ENCODE measurements at regions not wholly inside any gene's neighbourhood (a gene's known extent, or its start where the extent isn't known, plus 50 kb on each side); places are given as distances from the start of the nearest gene placed in this dataset.

DNA sequence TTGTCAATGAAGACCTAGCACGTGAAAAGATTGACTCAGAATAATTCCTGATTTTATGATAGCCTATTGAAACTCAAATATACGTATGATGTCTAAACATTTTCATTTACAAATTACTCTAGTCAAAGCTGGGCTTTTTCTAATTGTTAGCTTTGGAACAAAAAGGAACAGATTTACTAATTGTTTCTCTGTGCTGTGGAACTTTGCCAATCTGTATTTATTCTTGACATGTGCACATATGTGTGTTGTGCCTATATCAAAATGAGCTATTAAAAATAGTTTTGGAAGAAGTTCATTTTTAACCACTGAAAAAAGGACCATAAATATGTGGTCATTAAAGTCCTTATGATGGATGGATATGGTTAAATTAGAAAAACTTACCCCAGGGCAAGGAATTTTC lies 85.4 kb upstream of the PACRGL start:
- Histone ChIP-seq H3K27me3 (no peaks in the 10 kb centered on the region), H3K4me1 (peaks cover 4% of the 10 kb centered on the region), H3K9ac (ENCODE audit: low read depth in 2 of 2, low read length in 2 of 2) (no peak overlapping the region), H3K9me3 (no peaks in the 10 kb centered on the region), H3K36me3 (no peaks in the 10 kb centered on the region), H3K27ac (no peak overlapping the region), H3K4me3 (no peak overlapping the region)
- TF ChIP-seq, protein P1, sequence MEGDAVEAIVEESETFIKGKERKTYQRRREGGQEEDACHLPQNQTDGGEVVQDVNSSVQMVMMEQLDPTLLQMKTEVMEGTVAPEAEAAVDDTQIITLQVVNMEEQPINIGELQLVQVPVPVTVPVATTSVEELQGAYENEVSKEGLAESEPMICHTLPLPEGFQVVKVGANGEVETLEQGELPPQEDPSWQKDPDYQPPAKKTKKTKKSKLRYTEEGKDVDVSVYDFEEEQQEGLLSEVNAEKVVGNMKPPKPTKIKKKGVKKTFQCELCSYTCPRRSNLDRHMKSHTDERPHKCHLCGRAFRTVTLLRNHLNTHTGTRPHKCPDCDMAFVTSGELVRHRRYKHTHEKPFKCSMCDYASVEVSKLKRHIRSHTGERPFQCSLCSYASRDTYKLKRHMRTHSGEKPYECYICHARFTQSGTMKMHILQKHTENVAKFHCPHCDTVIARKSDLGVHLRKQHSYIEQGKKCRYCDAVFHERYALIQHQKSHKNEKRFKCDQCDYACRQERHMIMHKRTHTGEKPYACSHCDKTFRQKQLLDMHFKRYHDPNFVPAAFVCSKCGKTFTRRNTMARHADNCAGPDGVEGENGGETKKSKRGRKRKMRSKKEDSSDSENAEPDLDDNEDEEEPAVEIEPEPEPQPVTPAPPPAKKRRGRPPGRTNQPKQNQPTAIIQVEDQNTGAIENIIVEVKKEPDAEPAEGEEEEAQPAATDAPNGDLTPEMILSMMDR (IDR thresholded peaks at IDR 0.05), result no peak
- intact Hi-C loops (cut with DNase I), result no loop called here
- no peak for DNase-seq

- no peaks in the 10 kb centered on the region for H3K36me3 ChIP-seq
- H3K9ac ChIP-seq (ENCODE audit: low read depth in 2 of 2, low read length in 2 of 2), result no peak overlapping the region
- H3K9me3 ChIP-seq, result no peaks in the 10 kb centered on the region
- intact Hi-C loops (cut with DNase I), result no loop called here
- no peak overlapping the region for H3K27ac ChIP-seq
- H3K4me1 ChIP-seq, result peaks cover 4% of the 10 kb centered on the region
- H3K4me3 ChIP-seq, result no peak overlapping the region
- H3K27me3 ChIP-seq, result no peaks in the 10 kb centered on the region
- TF ChIP-seq, protein P1 (IDR thresholded peaks at IDR 0.05), result no peak
- DNase-seq, result no peak
Measured at GRCh38 chr4:20615486-20616260, 84.6 kb upstream of the PACRGL start.

- H3K27ac ChIP-seq, result no peak overlapping the region
- no peak overlapping the region for H3K4me3 ChIP-seq
- TF ChIP-seq, protein P1 (IDR thresholded peaks at IDR 0.05), result no peak
- no peak for DNase-seq
- peaks cover 4% of the 10 kb centered on the region for H3K4me1 ChIP-seq
- no peaks in the 10 kb centered on the region for H3K9me3 ChIP-seq
- no peaks in the 10 kb centered on the region for H3K27me3 ChIP-seq
- H3K9ac ChIP-seq (ENCODE audit: low read depth in 2 of 2, low read length in 2 of 2), result no peak overlapping the region
- intact Hi-C loops (cut with DNase I), result no loop called here
- H3K36me3 ChIP-seq, result no peaks in the 10 kb centered on the region
Measured at GRCh38 chr4:20616313-20616712, 83.9 kb upstream of the PACRGL start.

- Histone ChIP-seq H3K4me3 (no peak overlapping the region), H3K9ac (ENCODE audit: low read depth in 2 of 2, low read length in 2 of 2) (no peak overlapping the region), H3K4me1 (peaks cover 4% of the 10 kb centered on the region), H3K36me3 (no peaks in the 10 kb centered on the region), H3K27me3 (no peaks in the 10 kb centered on the region), H3K9me3 (no peaks in the 10 kb centered on the region), H3K27ac (no peak overlapping the region)
- TF ChIP-seq, protein P1 (IDR thresholded peaks at IDR 0.05), result no peak
- DNase-seq, result no peak
- intact Hi-C loops (cut with DNase I), result no loop called here
Measured at GRCh38 chr4:20616848-20617247, 83.4 kb upstream of the PACRGL start.

GRCh38 chr4:20617678-20618396 lies 82.4 kb upstream of the PACRGL start:
- no peak for DNase-seq
- no peaks in the 10 kb centered on the region for H3K9me3 ChIP-seq
- peak overlapping the region; percentile 22 for H3K27ac ChIP-seq
- H3K27me3 ChIP-seq, result no peaks in the 10 kb centered on the region
- no peak overlapping the region for H3K4me3 ChIP-seq
- no peak overlapping the region for H3K9ac ChIP-seq (ENCODE audit: low read depth in 2 of 2, low read length in 2 of 2)
- intact Hi-C loops (cut with DNase I), result no loop called here
- TF ChIP-seq, protein P1 (IDR thresholded peaks at IDR 0.05), result no peak
- no peaks in the 10 kb centered on the region for H3K36me3 ChIP-seq
- peaks cover 4% of the 10 kb centered on the region for H3K4me1 ChIP-seq

All from colonic mucosa (tissue), 4 donors.